GM18858 (cell line): ENCODE measurements at regions not wholly inside any gene's neighbourhood (a gene's known extent, or its start where the extent isn't known, plus 50 kb on each side); places are given as distances from the start of the nearest gene placed in this dataset.

ENCODE experiments used
- ATAC-seq: cut with Tn5 transposase; IDR thresholded peaks from one replicate; pipeline ENCODE4 v1.9.1; 2021; ENCODE audit not compliant: unreplicated experiment

DNA sequence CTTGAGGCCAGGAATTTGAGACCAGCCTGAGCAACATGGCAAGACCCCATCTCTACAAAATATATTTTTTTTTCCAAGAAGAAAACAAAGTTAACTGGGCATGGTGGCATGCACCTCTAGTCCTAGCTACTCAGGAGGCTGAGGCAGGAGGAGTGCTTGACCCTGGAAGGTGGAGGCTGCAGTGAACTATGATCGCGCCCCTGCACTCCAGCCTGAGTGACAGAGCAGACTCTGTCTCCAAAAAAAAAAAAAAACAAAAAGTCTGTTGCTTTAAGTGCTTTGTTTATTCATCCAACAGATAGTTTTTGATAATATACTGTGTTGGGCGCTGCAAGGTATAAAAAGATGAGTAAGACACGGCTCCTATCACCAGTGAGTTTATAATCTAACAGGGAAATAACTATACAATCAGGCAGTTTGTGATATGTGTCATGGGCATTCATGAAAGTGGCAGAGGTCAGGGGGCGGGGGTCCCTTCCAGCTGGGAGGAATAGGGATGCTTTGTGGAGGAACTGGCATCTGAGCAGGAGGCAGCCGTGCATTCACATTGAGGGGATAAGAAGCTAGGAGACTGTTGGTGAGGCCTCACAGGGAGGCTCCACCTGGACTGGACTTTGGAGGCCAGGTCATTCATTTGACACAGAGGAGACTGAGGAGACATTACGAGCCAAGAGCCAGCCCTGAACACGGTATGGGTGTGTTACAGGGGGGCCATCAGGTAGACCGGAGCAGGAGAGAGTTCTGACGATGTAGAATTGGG, 67.3 kb upstream of the ERRFI1 start:
- ATAC-seq = no peak

DNA sequence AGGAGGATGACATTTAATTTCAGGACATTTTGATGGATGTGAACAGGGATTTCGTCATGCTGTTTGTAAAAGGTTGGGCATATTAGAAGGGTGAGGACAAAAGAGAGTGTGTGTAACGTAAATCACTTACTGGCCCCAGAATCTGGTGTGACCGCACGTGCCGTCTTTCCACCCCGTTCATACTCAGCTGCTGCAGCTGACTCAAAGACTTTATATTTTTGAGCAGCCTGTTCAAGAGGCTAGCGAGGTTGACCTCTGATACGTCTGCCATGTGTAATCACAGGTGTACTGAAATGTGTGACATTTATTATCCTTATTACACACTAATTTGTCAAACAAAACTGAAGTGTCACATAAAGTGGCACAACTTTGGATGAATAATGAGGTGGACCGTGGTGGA, 66.5 kb upstream of the ERRFI1 start:
- no peak for ATAC-seq

DNA sequence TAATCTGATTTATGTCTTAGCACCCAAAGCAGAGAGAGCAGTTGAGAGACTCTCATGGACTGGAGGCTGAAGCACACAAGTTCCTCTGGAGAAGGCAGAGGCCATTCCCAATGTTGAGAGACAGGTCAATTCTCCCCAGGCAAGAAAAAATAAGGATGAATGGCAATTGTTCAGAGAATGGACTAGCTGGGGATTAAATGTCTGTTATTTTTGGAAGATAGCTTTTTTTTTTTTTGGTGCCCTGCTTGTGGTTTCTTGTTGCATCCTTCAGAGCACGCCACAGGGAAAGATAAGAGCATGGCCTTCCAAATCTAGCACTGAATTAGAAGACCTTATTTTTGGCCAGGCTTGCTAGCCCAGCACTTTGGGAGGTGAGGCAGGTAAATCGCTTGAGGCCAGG, 65.6 kb upstream of the ERRFI1 start:
- ATAC-seq = no peak

DNA sequence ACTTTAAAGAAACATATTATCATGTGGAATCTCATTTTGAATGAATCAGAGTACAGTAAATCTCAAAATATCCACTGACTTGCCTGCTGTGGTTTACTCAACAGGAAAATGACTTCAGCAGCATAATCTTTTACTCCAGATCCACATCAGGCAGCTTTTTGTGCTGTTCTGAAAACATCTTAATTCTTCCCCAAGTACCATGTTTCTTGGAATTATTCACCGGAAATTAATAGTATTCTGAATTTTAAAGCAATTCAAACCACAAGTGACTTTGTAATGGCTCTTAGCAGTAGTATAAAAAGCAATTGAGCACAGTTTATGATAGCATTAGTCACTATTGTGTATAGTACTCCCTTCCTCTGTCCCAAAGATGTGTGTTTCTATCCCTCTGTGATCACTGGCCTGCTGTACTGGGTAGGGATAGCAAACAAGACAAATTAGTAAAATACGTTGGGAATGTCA, 64.2 kb upstream of the ERRFI1 start:
- ATAC-seq = no peak

DNA sequence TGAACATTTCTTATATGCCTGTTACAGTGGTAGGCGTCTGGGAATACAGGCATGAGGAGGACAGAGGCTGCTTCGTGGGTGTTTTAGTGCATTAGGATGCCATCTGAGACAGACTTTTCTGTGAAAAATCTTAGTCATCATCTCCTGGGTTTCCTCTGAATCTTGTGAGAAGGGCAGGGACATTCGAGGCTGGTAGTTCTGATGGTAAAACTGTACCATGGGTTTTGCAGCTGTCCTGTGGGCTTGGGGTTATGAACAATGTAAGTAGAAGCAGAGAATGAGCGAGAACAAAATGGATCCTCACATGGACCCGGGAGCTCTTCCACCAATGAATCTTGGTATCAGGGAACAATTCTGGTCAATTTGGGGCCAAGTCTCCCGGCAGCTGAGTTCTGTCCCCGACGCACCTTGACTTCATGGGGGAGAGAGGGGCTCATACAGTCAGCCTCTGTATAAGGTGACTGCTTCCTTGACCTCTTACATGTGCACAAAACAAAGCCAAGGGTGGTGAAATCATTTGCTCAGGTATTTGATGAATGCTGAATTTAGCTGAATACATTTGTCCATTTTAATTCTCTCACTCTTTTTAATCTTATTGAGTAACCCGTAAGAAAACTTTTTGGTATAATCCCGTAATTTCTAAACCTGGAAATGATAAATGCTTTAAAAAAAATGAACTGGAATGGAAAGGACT, 63.6 kb upstream of the ERRFI1 start:
- ATAC-seq = no peak

DNA sequence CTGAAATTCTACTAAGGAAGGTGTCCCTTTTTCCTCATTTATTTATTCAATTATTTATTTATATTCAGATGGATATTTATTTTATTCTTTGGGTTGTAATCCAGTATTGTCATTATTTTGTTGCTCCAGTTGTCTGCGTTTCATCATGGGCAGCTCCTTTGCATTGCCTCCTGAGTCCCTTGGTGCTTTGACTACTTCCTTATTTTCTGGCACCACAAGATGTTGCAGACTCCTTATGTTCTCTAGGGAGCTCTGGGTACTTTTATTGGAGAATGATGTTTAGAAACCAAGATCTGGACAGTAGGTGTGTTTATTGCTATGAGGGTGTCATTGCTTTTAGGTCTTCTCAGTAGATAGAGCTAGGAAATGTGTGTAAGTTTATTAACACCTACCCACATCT, 59.9 kb upstream of the ERRFI1 start:
- no peak for ATAC-seq

DNA sequence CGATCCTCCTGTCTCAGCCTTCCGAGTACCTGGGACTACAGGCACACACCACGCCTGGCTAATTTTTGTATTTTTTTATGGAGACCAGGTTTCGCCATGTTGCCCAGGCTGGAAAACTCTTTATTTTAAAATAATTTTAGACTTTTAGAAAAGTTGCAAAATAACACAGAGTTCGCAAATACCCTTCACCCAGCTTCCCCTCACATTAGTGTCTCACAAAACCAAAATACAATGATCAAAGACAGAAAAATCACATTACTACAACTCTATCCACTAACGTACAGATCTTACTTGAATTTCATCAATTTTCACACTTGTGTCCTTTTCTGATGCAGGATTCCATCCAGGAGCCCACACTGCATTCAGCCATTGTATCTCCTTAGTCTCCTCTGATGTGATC, 58.8 kb upstream of the ERRFI1 start:
- ATAC-seq = no peak

DNA sequence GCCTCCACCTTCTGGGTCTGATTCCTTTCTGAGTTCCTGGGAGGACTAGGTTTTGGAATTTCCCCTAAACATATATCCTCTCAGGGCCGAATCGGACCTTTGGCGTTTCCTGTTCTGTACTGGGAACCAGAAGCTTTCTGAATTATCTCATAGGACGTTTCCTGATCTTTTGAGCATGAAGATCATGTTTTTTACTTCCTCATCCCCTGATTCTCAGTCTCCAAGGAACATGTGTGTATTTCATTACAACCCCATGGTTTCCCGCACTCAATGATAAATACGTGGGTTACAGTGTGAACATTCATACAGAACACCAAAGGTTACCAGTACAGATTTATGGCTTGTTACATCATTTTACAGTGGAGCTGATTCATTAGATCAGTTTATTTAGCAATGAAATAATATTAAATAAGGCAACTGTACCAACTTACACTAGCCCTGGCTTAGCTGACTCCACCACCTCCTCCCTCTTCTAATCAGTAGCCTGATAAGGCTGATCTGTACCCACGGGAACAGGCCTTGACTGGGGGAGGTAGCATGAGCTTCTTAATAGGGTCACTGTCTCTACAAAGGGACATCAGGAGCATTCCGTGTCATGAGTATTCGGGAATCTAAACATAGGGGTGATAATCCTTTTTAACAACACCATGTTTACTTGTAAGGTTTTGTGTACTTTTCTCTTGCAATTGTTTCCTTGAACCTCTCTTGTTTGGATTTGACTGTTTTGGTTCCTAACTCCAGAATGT, 57.8 kb upstream of the ERRFI1 start:
- ATAC-seq = no peak

DNA sequence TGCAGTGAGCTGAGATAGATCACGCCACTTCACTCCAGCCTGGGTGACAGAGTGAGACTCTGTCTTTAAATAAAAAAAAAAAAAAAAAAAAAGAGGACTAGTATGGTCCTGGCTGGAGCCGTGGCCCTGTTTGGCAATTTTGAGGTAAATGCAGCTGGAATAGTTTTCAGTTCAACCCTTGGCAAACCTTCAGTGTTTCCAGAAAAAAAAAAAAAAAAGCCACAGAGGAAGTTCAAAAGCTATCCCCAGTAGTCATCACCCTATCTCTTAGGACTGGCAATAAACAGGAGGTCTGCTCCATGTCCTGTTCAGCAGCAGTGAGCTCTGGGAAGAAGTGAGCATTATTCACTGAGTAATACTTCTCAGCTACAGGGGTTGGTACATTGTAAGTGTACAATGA, 56.8 kb upstream of the ERRFI1 start:
- no peak for ATAC-seq

DNA sequence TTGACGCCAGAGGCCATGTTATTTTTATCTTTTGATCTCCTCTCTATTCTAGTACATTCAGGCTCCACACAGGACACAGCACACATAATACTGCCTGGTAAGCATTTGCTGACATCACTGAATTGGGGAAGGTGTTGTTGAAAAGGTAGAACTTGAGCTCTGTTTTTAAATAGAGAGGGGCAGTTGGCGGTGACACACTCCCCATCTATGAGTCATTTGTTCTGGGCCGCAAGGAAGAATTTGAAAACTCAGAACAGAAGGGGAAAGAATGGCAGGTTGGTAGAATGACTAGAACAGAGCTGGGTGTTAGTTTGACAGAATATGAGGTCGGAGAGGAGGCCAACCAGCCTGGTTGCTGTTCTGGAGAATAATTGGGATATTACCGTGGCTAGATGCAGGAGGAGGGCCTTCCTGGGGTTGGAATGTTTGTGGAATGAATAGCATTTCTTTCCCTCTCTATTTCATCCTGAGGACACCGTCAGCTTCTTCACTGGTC, 52.1 kb upstream of the ERRFI1 start:
- ATAC-seq = no peak

DNA sequence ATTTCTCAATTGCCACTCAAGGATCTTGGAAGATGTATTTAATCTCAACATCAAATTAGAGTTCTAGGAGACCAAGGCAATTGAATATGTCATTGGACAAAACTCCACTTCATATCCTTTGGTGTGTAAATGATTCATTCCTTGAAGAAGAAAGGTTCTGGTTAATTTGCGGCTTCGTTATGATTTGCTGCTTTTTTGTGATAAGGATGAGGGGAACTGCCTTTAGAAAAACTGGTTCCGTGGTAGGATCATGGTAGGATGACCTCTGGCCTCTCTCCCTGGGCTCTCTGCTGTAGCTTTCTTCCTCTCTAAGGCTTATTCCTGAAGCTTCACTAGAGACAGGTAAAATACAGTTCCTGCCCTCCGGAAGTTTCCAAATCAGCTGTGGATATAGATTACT, 51.5 kb upstream of the ERRFI1 start:
- no peak for ATAC-seq

DNA sequence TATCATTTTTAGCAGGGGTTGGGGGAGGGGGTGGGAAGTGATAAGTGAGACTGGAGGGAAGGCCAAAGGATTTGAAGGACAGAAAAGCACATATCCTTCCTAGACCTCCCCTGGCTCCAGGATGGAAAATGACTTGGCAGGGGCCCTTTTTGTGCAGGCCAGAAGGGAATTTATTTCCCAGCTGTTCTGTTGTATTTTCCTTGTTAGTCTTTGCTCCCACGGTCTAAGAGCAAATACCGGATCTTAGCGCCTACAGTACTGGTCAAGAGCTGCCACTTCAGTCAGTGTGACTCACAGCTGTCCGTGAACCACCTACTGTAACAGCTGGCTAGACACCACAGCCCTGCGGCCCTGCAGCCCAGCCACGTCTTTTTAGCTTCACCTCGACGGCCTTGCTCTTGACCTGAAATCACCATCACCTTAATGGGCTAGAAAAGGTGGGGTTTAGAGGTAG, 51.0 kb upstream of the ERRFI1 start:
- ATAC-seq = no peak

DNA sequence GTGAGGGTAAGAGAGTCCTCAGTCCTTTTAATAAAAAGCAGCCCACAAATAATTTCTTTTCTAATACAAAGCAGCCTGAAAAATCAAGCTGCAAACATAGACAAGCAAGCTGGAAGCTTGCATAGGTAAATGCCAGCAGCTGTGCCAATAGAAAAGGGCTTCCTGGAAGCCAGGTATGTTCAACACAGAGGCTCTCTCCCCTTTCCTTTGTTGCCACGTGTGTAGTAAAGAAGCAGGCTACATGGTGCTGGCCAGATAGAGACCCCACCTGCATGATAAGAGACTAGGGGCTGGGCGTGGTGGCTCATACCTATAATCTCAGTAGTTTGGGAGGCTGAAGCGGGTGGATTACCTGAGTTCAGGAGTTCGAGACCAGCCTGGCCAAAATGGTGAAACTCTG, 50.1 kb upstream of the ERRFI1 start:
- no peak for ATAC-seq
